Fibroblast of pulmonary artery (primary cell): ENCODE measurements at regions not wholly inside any gene's neighbourhood (a gene's known extent, or its start where the extent isn't known, plus 50 kb on each side); places are given as distances from the start of the nearest gene placed in this dataset.
A peak's percentile ranks its signal among the peaks of the same experiment; 100 is the strongest.

Experiments used
- DNase-seq: peaks from one replicate; pipeline ENCODE4 v3.0.0-alpha.2; 2010; ENCODE audit warnings: low read depth
- H3K4me3 ChIP-seq: replicated peaks from 2 replicates; pipeline ENCODE4 v1.5.1; 2011; ENCODE audit warnings: low read depth, mild to moderate bottlenecking, control low read depth, low read length, moderate library complexity
- CTCF ChIP-seq: IDR thresholded peaks from 2 replicates; pipeline ENCODE4 v1.5.1; 2011; ENCODE audit warnings: mild to moderate bottlenecking, control low read depth, low read length, inconsistent platforms; ENCODE audit errors: missing control alignments

- no peak for TF ChIP-seq CTCF
- no peak overlapping the region for H3K4me3 ChIP-seq
- peak; percentile 8 for DNase-seq
Observed at GRCh38 chr4:42750091-42750490, 93.2 kb upstream of the ATP8A1 start.

GRCh38 chr4:42747971-42748370 is 91.1 kb upstream of the ATP8A1 start:
- H3K4me3 ChIP-seq = no peak overlapping the region
- DNase-seq = no peak
- TF ChIP-seq CTCF = no peak

GRCh38 chr4:42736527-42737195 is 79.8 kb upstream of the ATP8A1 start:
- no peak for TF ChIP-seq CTCF
- DNase-seq = no peak
- H3K4me3 ChIP-seq = no peak overlapping the region

GRCh38 chr4:42733380-42733779 is 76.5 kb upstream of the ATP8A1 start:
- no peak overlapping the region for H3K4me3 ChIP-seq
- TF ChIP-seq CTCF = no peak
- DNase-seq = no peak

- H3K4me3 ChIP-seq = no peak overlapping the region
- TF ChIP-seq CTCF = no peak
- DNase-seq = no peak
Observed at GRCh38 chr4:42732776-42733175, 75.9 kb upstream of the ATP8A1 start.

- no peak for TF ChIP-seq CTCF
- no peak for DNase-seq
- H3K4me3 ChIP-seq = no peak overlapping the region
Observed at GRCh38 chr4:42729505-42730237, 72.8 kb upstream of the ATP8A1 start.
